Large intestine (tissue), 3 donors: ENCODE measurements at regions not wholly inside any gene's neighbourhood (a gene's known extent, or its start where the extent isn't known, plus 50 kb on each side); places are given as distances from the start of the nearest gene placed in this dataset.
"Not testable (repeated sequence)": the region's sequence is repeated elsewhere in the genome, so short reads cannot be mapped to it uniquely, and the experiment has no call there.

Source experiments
- DNase-seq, 2 donors: peaks; one replicate each; pipeline versions ENCODE4 v3.0.0 to v3.0.0-alpha.2; 2013
- H3K27ac ChIP-seq: one replicate; pipeline ENCODE4 v1.5.1; 2013; ENCODE audit warnings: low read length
- H3K27me3 ChIP-seq: 2 replicates; pipeline ENCODE4 v1.6.1; 2013; ENCODE audit warnings: low read length; ENCODE audit not compliant: control insufficient read depth, insufficient read depth
- H3K36me3 ChIP-seq: 2 replicates; pipeline ENCODE4 v1.6.1; 2013; ENCODE audit warnings: low read length; ENCODE audit not compliant: control insufficient read depth, insufficient read depth
- H3K4me1 ChIP-seq: one replicate; pipeline ENCODE4 v1.6.1; 2013; ENCODE audit warnings: low read length; ENCODE audit not compliant: control insufficient read depth, insufficient read depth
- H3K4me3 ChIP-seq: one replicate; pipeline ENCODE4 v1.5.1; 2013; ENCODE audit warnings: low read length
- H3K9me3 ChIP-seq: one replicate; pipeline ENCODE4 v1.6.1; 2013; ENCODE audit warnings: mild to moderate bottlenecking, low read depth, low read length, moderate library complexity; ENCODE audit not compliant: control insufficient read depth
- WGBS: methylation state at CpG from one replicate; pipeline ENCODE4 v1.1.5; 2013; ENCODE audit warnings: low lambda C conversion rate; ENCODE audit not compliant: insufficient coverage; 5-methylcytosine and 5-hydroxymethylcytosine counted together

- not testable (repeated sequence) for H3K27me3 ChIP-seq, H3K36me3 ChIP-seq, H3K4me1 ChIP-seq, H3K27ac ChIP-seq, H3K9me3 ChIP-seq, H3K4me3 ChIP-seq
- peak; percentile 17 to 19 for DNase-seq
- WGBS, result no CpG with 5 or more reads among the region's 8 CpGs
Observed at GRCh38 chr2:222368280-222368679, 56.1 kb upstream of the SGPP2 start.

GRCh38 chr2:222372993-222373392 is 51.4 kb upstream of the SGPP2 start:
- no peak for DNase-seq
- no peak overlapping the region for H3K27ac ChIP-seq
- 60% methylated on average over 1 of the region's 3 CpGs for WGBS
- no peak overlapping the region for H3K4me3 ChIP-seq
- peaks cover 3% of the 10 kb centered on the region for H3K9me3 ChIP-seq
- no peaks in the 10 kb centered on the region for H3K4me1 ChIP-seq
- no peaks in the 10 kb centered on the region for H3K27me3 ChIP-seq
- no peaks in the 10 kb centered on the region for H3K36me3 ChIP-seq
